ENCODE measurements at regions not wholly inside any gene's neighbourhood (a gene's known extent, or its start where the extent isn't known, plus 50 kb on each side); places are given as distances from the start of the nearest gene placed in this dataset.

GRCh38 chr14:94966344-94966743 lies 191.0 kb downstream of the DICER1 start:
- TF ChIP-seq, protein P1, sequence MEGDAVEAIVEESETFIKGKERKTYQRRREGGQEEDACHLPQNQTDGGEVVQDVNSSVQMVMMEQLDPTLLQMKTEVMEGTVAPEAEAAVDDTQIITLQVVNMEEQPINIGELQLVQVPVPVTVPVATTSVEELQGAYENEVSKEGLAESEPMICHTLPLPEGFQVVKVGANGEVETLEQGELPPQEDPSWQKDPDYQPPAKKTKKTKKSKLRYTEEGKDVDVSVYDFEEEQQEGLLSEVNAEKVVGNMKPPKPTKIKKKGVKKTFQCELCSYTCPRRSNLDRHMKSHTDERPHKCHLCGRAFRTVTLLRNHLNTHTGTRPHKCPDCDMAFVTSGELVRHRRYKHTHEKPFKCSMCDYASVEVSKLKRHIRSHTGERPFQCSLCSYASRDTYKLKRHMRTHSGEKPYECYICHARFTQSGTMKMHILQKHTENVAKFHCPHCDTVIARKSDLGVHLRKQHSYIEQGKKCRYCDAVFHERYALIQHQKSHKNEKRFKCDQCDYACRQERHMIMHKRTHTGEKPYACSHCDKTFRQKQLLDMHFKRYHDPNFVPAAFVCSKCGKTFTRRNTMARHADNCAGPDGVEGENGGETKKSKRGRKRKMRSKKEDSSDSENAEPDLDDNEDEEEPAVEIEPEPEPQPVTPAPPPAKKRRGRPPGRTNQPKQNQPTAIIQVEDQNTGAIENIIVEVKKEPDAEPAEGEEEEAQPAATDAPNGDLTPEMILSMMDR (IDR thresholded peaks at IDR 0.05), result no peak
- no peak for TF ChIP-seq TCF7L2 (IDR thresholded peaks at IDR 0.05; ENCODE audit: low read depth, low read length)
- TF ChIP-seq POLR2AphosphoS5 (IDR thresholded peaks at IDR 0.05; ENCODE audit: low read depth, low read length), result no peak
- TF ChIP-seq, protein P2, sequence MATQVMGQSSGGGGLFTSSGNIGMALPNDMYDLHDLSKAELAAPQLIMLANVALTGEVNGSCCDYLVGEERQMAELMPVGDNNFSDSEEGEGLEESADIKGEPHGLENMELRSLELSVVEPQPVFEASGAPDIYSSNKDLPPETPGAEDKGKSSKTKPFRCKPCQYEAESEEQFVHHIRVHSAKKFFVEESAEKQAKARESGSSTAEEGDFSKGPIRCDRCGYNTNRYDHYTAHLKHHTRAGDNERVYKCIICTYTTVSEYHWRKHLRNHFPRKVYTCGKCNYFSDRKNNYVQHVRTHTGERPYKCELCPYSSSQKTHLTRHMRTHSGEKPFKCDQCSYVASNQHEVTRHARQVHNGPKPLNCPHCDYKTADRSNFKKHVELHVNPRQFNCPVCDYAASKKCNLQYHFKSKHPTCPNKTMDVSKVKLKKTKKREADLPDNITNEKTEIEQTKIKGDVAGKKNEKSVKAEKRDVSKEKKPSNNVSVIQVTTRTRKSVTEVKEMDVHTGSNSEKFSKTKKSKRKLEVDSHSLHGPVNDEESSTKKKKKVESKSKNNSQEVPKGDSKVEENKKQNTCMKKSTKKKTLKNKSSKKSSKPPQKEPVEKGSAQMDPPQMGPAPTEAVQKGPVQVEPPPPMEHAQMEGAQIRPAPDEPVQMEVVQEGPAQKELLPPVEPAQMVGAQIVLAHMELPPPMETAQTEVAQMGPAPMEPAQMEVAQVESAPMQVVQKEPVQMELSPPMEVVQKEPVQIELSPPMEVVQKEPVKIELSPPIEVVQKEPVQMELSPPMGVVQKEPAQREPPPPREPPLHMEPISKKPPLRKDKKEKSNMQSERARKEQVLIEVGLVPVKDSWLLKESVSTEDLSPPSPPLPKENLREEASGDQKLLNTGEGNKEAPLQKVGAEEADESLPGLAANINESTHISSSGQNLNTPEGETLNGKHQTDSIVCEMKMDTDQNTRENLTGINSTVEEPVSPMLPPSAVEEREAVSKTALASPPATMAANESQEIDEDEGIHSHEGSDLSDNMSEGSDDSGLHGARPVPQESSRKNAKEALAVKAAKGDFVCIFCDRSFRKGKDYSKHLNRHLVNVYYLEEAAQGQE (IDR thresholded peaks at IDR 0.05; ENCODE audit: insufficient read depth in 1 of 2, low read depth in 2 of 2, low read length in 1 of 2), result no peak
- TF ChIP-seq SIN3A (IDR thresholded peaks at IDR 0.05; ENCODE audit: borderline replicate concordance, insufficient read depth, low read depth, low read length), result no peak
